GM19463 (cell line): ENCODE measurements at regions not wholly inside any gene's neighbourhood (a gene's known extent, or its start where the extent isn't known, plus 50 kb on each side); places are given as distances from the start of the nearest gene placed in this dataset.

Experiments
- ATAC-seq: cut with Tn5 transposase; IDR thresholded peaks from one replicate; pipeline ENCODE4 v1.9.1; 2021; ENCODE audit warnings: mild to moderate bottlenecking, moderate library complexity; ENCODE audit not compliant: unreplicated experiment

DNA sequence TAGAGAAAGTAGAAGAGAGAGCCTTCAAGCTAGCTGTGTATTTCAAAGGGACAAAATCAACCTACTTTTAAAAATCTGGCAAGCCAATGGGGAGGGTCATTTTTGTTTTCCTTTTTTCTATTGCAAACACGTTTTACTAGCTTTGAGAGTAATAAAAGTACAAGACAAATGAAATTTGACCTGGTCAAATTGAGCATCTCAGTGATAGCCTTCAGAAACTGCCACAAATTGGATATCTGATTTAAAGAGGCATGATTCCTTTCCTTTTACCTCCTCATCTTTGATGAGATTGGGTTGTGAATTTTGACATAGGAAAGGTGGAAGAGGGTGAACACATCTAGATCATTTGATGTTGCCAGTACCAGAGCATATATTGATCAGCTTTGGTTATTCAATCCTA, 53.6 kb upstream of the RBMS3 start:
- no peak for ATAC-seq
